HG03342 (cell line): ENCODE measurements at regions not wholly inside any gene's neighbourhood (a gene's known extent, or its start where the extent isn't known, plus 50 kb on each side); places are given as distances from the start of the nearest gene placed in this dataset.
A peak's percentile ranks its signal among the peaks of the same experiment; 100 is the strongest.
"Not testable (repeated sequence)": the region's sequence is repeated elsewhere in the genome, so short reads cannot be mapped to it uniquely, and the experiment has no call there.

Experiments used
- ATAC-seq: cut with Tn5 transposase; IDR thresholded peaks from one replicate; pipeline ENCODE4 v1.9.1; 2021; ENCODE audit warnings: mild to moderate bottlenecking, moderate library complexity; ENCODE audit not compliant: unreplicated experiment

GRCh38 chr12:54799966-54800365 is 54.4 kb upstream of the MUCL1 start:
- ATAC-seq = not testable (repeated sequence)

- ATAC-seq = no peak
Observed at GRCh38 chr12:54798651-54799050, 55.7 kb upstream of the MUCL1 start.

GRCh38 chr12:54796991-54797390 is 57.3 kb upstream of the MUCL1 start:
- no peak for ATAC-seq

- no peak for ATAC-seq
Observed at GRCh38 chr12:54795644-54796043, 58.7 kb upstream of the MUCL1 start.

- no peak for ATAC-seq
Observed at GRCh38 chr12:54786081-54786480, 68.2 kb upstream of the MUCL1 start.

GRCh38 chr12:54784115-54784514 is 70.2 kb upstream of the MUCL1 start:
- no peak for ATAC-seq

GRCh38 chr12:54777031-54777430 is 77.3 kb upstream of the MUCL1 start:
- not testable (repeated sequence) for ATAC-seq

- ATAC-seq = no peak
Observed at GRCh38 chr12:54773593-54773992, 80.7 kb upstream of the MUCL1 start.

GRCh38 chr12:54765652-54766051 is 88.7 kb upstream of the MUCL1 start:
- ATAC-seq = no peak

GRCh38 chr12:54762390-54762789 is 91.9 kb upstream of the MUCL1 start:
- ATAC-seq = no peak

GRCh38 chr12:54759751-54760150 is 94.6 kb upstream of the MUCL1 start:
- ATAC-seq = no peak

- ATAC-seq = no peak
Observed at GRCh38 chr12:54751493-54751892, 102.8 kb upstream of the MUCL1 start.

GRCh38 chr12:54749191-54749818 is 101.1 kb upstream of the DCD start:
- ATAC-seq = no peak

- no peak for ATAC-seq
Observed at GRCh38 chr12:54744590-54744989, 96.4 kb upstream of the DCD start.

GRCh38 chr12:54740882-54741281 is 92.7 kb upstream of the DCD start:
- ATAC-seq = no peak

- no peak for ATAC-seq
Observed at GRCh38 chr12:54736549-54736948, 88.4 kb upstream of the DCD start.

- ATAC-seq = no peak
Observed at GRCh38 chr12:54734196-54734950, 86.2 kb upstream of the DCD start.

GRCh38 chr12:54725233-54725843 is 77.2 kb upstream of the DCD start:
- no peak for ATAC-seq

- ATAC-seq = peak; percentile 64
Observed at GRCh38 chr12:54723379-54724256, 75.5 kb upstream of the DCD start.

- ATAC-seq = no peak
Observed at GRCh38 chr12:54721312-54721711, 73.1 kb upstream of the DCD start.

GRCh38 chr12:54719691-54720090 is 71.5 kb upstream of the DCD start:
- ATAC-seq = no peak
